CD14-positive monocyte (primary cell): ENCODE measurements at regions not wholly inside any gene's neighbourhood (a gene's known extent, or its start where the extent isn't known, plus 50 kb on each side); places are given as distances from the start of the nearest gene placed in this dataset.

Source experiments
- DNase-seq, 3 donors: peaks; one replicate each; pipeline ENCODE4 v3.0.0-alpha.2; 2011 to 2022
- H2AFZ ChIP-seq: 2 replicates; pipeline ENCODE4 v1.6.0; 2012; ENCODE audit warnings: mild to moderate bottlenecking, low read depth, low read length, inconsistent platforms; ENCODE audit not compliant: insufficient read depth, poor library complexity, severe bottlenecking
- H3K27ac ChIP-seq, 2 donors: 1 replicate in 1 of 2; 2 replicates in 1 of 2; pipeline ENCODE4 v1.5.1; 2012 to 2013; ENCODE audit warnings: low read length in 2 of 2, control low read depth in 1 of 2, inconsistent platforms in 1 of 2, low read depth in 1 of 2, mild to moderate bottlenecking in 1 of 2
- H3K27me3 ChIP-seq, 2 donors: one replicate each; pipeline versions ENCODE4 v1.6.0 to v1.6.1; 2011 to 2013; ENCODE audit warnings: low read length in 2 of 2; ENCODE audit not compliant: control insufficient read depth in 2 of 2, insufficient read depth in 2 of 2
- H3K36me3 ChIP-seq, 2 donors: replicated peaks in 1 of 2; 1 replicate in 1 of 2; 2 replicates in 1 of 2; pipeline versions ENCODE4 v1.5.1 to v1.6.1; 2012 to 2013; ENCODE audit warnings: low read length in 2 of 2, control low read depth in 1 of 2, inconsistent platforms in 1 of 2, mild to moderate bottlenecking in 1 of 2; ENCODE audit not compliant: insufficient read depth in 2 of 2, control insufficient read depth in 1 of 2
- H3K4me1 ChIP-seq, 2 donors: 1 replicate in 1 of 2; 2 replicates in 1 of 2; pipeline versions ENCODE4 v1.5.1 to v1.6.1; 2012 to 2013; ENCODE audit warnings: low read length in 2 of 2, control low read depth in 1 of 2, inconsistent platforms in 1 of 2, mild to moderate bottlenecking in 1 of 2, moderate library complexity in 1 of 2; ENCODE audit not compliant: insufficient read depth in 2 of 2, control insufficient read depth in 1 of 2
- H3K4me2 ChIP-seq: replicated peaks from 2 replicates; pipeline ENCODE3; 2012; ENCODE audit warnings: low read length, moderate library complexity, mild to moderate bottlenecking; ENCODE audit not compliant: poor library complexity, severe bottlenecking; ENCODE audit errors: extremely low read depth
- H3K4me3 ChIP-seq, 3 experiments: fragments of 200-600 bp in 1 of 3; sonication (generic) in 1 of 3; replicated peaks in 1 of 3; 1 replicate in 2 of 3; 2 replicates in 1 of 3; pipeline ENCODE4 v1.5.1; 2011 to 2013; ENCODE audit warnings: low read length in 3 of 3, mild to moderate bottlenecking in 3 of 3, control low read depth in 2 of 3, low read depth in 2 of 3, inconsistent platforms in 1 of 3, moderate library complexity in 1 of 3
- H3K79me2 ChIP-seq: 2 replicates; pipeline ENCODE4 v1.6.0; 2012; ENCODE audit warnings: mild to moderate bottlenecking, control low read depth, inconsistent platforms, low read length, moderate library complexity; ENCODE audit not compliant: insufficient read depth
- H3K9ac ChIP-seq: 2 replicates; pipeline ENCODE4 v1.6.0; 2017; ENCODE audit warnings: low read length, mild to moderate bottlenecking; ENCODE audit not compliant: insufficient read depth, poor library complexity, severe bottlenecking
- H3K9me3 ChIP-seq, 2 donors: replicated peaks in 1 of 2; 1 replicate in 1 of 2; 2 replicates in 1 of 2; pipeline versions ENCODE4 v1.5.1 to v1.6.1; 2012 to 2013; ENCODE audit warnings: low read length in 2 of 2, control low read depth in 1 of 2; ENCODE audit not compliant: control insufficient read depth in 1 of 2, insufficient read depth in 1 of 2
- H4K20me1 ChIP-seq: 2 replicates; pipeline ENCODE4 v1.6.0; 2012; ENCODE audit warnings: mild to moderate bottlenecking, low read length, control low read depth, moderate library complexity; ENCODE audit not compliant: insufficient read depth
- H3K27ac Mint-ChIP-seq, 7 donors: one replicate each; pipeline ENCODE4 v1.8.0; 2020; ENCODE audit warnings: mild to moderate bottlenecking in 7 of 7, mixed read lengths in 7 of 7, moderate library complexity in 6 of 7, inconsistent platforms in 2 of 7
- H3K27me3 Mint-ChIP-seq, 3 donors: one replicate each; pipeline ENCODE4 v1.8.0; 2021 to 2022; ENCODE audit warnings: low read depth in 3 of 3, mild to moderate bottlenecking in 3 of 3, mixed read lengths in 3 of 3, moderate library complexity in 3 of 3, inconsistent platforms in 1 of 3
- H3K36me3 Mint-ChIP-seq, 2 donors: one replicate each; pipeline ENCODE4 v1.8.0; 2020; ENCODE audit warnings: mixed read lengths in 2 of 2, inconsistent platforms in 1 of 2, mild to moderate bottlenecking in 1 of 2
- H3K4me1 Mint-ChIP-seq: one replicate; pipeline ENCODE4 v1.8.0; 2020; ENCODE audit warnings: mild to moderate bottlenecking, mixed read lengths
- H3K4me3 Mint-ChIP-seq, 2 donors: one replicate each; pipeline ENCODE4 v1.8.0; 2020; ENCODE audit warnings: mild to moderate bottlenecking in 2 of 2, mixed read lengths in 2 of 2, moderate library complexity in 1 of 2
- H3K9me3 Mint-ChIP-seq, 7 donors: one replicate each; pipeline ENCODE4 v1.8.0; 2020 to 2022; ENCODE audit warnings: mixed read lengths in 7 of 7, mild to moderate bottlenecking in 6 of 7, moderate library complexity in 6 of 7, inconsistent platforms in 2 of 7
- WGBS: methylation state at CpG from one replicate; pipeline ENCODE4 v1.1.5; 2013; ENCODE audit warnings: missing lambda C conversion rate; ENCODE audit not compliant: insufficient coverage; 5-methylcytosine and 5-hydroxymethylcytosine counted together
- intact Hi-C, 2 donors: fragments of 100-400 bp; cut with micrococcal nuclease; formaldehyde crosslinking; loops; one replicate each; pipeline versions ENCODE4 v1.15.0 to v1.15.1; 2023
- TF ChIP-seq, protein P1 (sequence below): fragments of 200-600 bp; IDR thresholded peaks from one replicate; pipeline ENCODE4 v1.8.0; 2022; ENCODE audit warnings: antibody characterized with exemption, mild to moderate bottlenecking

DNA sequence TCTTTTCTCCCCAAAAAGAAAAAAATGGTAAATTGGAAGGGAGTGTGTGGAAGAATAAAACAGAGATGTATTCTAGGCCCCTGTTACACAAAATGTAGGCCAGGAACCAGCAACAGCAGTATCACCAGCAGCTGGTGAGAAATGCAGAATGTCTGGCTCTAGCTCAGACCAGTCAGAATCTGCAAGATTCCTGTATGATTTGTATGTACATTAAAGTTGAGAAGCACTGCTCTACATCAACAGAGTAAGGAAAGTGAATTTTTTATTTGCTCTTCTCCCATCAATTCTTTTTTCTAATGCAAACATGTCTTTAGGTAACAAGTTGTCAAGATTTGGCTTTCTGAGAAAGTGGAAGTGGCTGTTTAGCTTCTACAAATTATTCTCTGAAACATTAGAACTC lies 235.4 kb upstream of the FANCL start:
- H3K9me3 ChIP-seq = no peaks in the 10 kb centered on the region
- peaks cover 0 to 3% (median 0%) of the 10 kb centered on the region in 3 donors for H3K27me3 Mint-ChIP-seq
- intact Hi-C loops = no loop called here
- no peaks in the 10 kb centered on the region for H3K36me3 ChIP-seq
- H3K9me3 Mint-ChIP-seq = peaks cover 0 to 4% (median 0%) of the 10 kb centered on the region in 7 donors
- H3K9ac ChIP-seq = no peak overlapping the region
- DNase-seq = no peak
- no peak overlapping the region for H3K4me3 Mint-ChIP-seq
- no peaks in the 10 kb centered on the region for H4K20me1 ChIP-seq
- H3K79me2 ChIP-seq = no peaks in the 10 kb centered on the region
- H3K4me1 Mint-ChIP-seq = no peaks in the 10 kb centered on the region
- H3K4me2 ChIP-seq = no peak overlapping the region
- H3K27ac Mint-ChIP-seq = no peak overlapping the region
- no peak overlapping the region for H3K4me3 ChIP-seq
- H3K27me3 ChIP-seq = no peaks in the 10 kb centered on the region
- H2AFZ ChIP-seq = no peak overlapping the region
- no peaks in the 10 kb centered on the region for H3K4me1 ChIP-seq
- TF ChIP-seq, protein P1, sequence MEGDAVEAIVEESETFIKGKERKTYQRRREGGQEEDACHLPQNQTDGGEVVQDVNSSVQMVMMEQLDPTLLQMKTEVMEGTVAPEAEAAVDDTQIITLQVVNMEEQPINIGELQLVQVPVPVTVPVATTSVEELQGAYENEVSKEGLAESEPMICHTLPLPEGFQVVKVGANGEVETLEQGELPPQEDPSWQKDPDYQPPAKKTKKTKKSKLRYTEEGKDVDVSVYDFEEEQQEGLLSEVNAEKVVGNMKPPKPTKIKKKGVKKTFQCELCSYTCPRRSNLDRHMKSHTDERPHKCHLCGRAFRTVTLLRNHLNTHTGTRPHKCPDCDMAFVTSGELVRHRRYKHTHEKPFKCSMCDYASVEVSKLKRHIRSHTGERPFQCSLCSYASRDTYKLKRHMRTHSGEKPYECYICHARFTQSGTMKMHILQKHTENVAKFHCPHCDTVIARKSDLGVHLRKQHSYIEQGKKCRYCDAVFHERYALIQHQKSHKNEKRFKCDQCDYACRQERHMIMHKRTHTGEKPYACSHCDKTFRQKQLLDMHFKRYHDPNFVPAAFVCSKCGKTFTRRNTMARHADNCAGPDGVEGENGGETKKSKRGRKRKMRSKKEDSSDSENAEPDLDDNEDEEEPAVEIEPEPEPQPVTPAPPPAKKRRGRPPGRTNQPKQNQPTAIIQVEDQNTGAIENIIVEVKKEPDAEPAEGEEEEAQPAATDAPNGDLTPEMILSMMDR = no peak
- H3K36me3 Mint-ChIP-seq = no peaks in the 10 kb centered on the region
- no peak overlapping the region for H3K27ac ChIP-seq

DNA sequence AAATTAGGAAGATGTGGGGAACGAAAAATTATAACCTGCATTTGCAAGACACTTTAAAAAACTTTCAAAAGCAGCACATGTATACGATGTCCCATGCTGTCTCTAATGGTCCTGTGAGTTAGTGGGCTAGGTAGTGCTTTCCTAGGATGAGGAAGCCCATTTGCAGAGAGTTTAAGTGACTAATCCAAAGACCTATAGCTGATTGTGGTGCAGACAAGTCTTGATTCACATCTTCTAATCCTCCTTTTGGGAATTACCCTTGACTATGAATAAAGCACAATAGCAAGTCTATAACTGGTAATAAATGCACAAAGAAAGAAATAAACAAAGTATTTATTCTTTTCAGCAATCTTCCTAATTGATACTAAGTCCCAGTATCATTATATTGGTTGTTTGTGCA lies 234.6 kb upstream of the FANCL start:
- no peak overlapping the region for H2AFZ ChIP-seq
- no peak for DNase-seq
- no peak overlapping the region for H3K4me2 ChIP-seq
- no peak overlapping the region for H3K27ac ChIP-seq
- Mint-ChIP-seq H3K4me3 (no peak overlapping the region), H3K4me1 (no peaks in the 10 kb centered on the region), H3K27ac (no peak overlapping the region), H3K9me3 (peaks cover 0 to 4% (median 0%) of the 10 kb centered on the region in 7 donors), H3K27me3 (peaks cover 0 to 3% (median 0%) of the 10 kb centered on the region in 3 donors), H3K36me3 (no peaks in the 10 kb centered on the region)
- TF ChIP-seq, protein P1 = no peak
- H3K9ac ChIP-seq = no peak overlapping the region
- H3K79me2 ChIP-seq = no peaks in the 10 kb centered on the region
- H3K36me3 ChIP-seq = no peaks in the 10 kb centered on the region
- H3K4me1 ChIP-seq = no peaks in the 10 kb centered on the region
- intact Hi-C loops = no loop called here
- no peaks in the 10 kb centered on the region for H4K20me1 ChIP-seq
- no peak overlapping the region for H3K4me3 ChIP-seq
- no peaks in the 10 kb centered on the region for H3K27me3 ChIP-seq
- no CpG with 5 or more reads among the region's 2 CpGs for WGBS
- no peaks in the 10 kb centered on the region for H3K9me3 ChIP-seq
